HG03280 (cell line): ENCODE measurements at regions not wholly inside any gene's neighbourhood (a gene's known extent, or its start where the extent isn't known, plus 50 kb on each side); places are given as distances from the start of the nearest gene placed in this dataset.

Source experiments
- ATAC-seq: cut with Tn5 transposase; IDR thresholded peaks from one replicate; pipeline ENCODE4 v1.9.1; 2021; ENCODE audit warnings: mild to moderate bottlenecking, moderate library complexity; ENCODE audit not compliant: unreplicated experiment

- no peak for ATAC-seq
Observed at GRCh38 chr10:131762789-131763696, 137.8 kb upstream of the PPP2R2D start.

- no peak for ATAC-seq
Observed at GRCh38 chr10:131764929-131765328, 135.9 kb upstream of the PPP2R2D start.

GRCh38 chr10:131766096-131766495 lies 134.7 kb upstream of the PPP2R2D start:
- ATAC-seq, result no peak

- no peak for ATAC-seq
Observed at GRCh38 chr10:131767716-131768115, 133.1 kb upstream of the PPP2R2D start.

GRCh38 chr10:131769571-131770410 lies 131.0 kb upstream of the PPP2R2D start:
- no peak for ATAC-seq

GRCh38 chr10:131770946-131771633 lies 129.7 kb upstream of the PPP2R2D start:
- no peak for ATAC-seq

- no peak for ATAC-seq
Observed at GRCh38 chr10:131771634-131772358, 129.0 kb upstream of the PPP2R2D start.

GRCh38 chr10:131772441-131772840 lies 128.4 kb upstream of the PPP2R2D start:
- ATAC-seq, result no peak

GRCh38 chr10:131773370-131774343 lies 127.2 kb upstream of the PPP2R2D start:
- ATAC-seq, result no peak

- ATAC-seq, result no peak
Observed at GRCh38 chr10:131774681-131775085, 126.1 kb upstream of the PPP2R2D start.

GRCh38 chr10:131775433-131775832 lies 125.4 kb upstream of the PPP2R2D start:
- ATAC-seq, result no peak

- no peak for ATAC-seq
Observed at GRCh38 chr10:131775833-131776232, 125.0 kb upstream of the PPP2R2D start.

GRCh38 chr10:131776496-131776895 lies 124.3 kb upstream of the PPP2R2D start:
- no peak for ATAC-seq

GRCh38 chr10:131777162-131777561 lies 123.6 kb upstream of the PPP2R2D start:
- ATAC-seq, result no peak

GRCh38 chr10:131777921-131778320 lies 122.9 kb upstream of the PPP2R2D start:
- ATAC-seq, result no peak

- ATAC-seq, result no peak
Observed at GRCh38 chr10:131778385-131778784, 122.4 kb upstream of the PPP2R2D start.

GRCh38 chr10:131778842-131779241 lies 122.0 kb upstream of the PPP2R2D start:
- ATAC-seq, result no peak

- ATAC-seq, result no peak
Observed at GRCh38 chr10:131779661-131780394, 121.0 kb upstream of the PPP2R2D start.

GRCh38 chr10:131781076-131781475 lies 119.7 kb upstream of the PPP2R2D start:
- no peak for ATAC-seq
